ENCODE measurements at regions not wholly inside any gene's neighbourhood (a gene's known extent, or its start where the extent isn't known, plus 50 kb on each side); places are given as distances from the start of the nearest gene placed in this dataset.

GRCh38 chr10:131563411-131563810 lies 251.9 kb upstream of the TCERG1L start:
- Histone ChIP-seq H3K9me2 (ENCODE audit: insufficient read depth, low read length) (no peaks in the 10 kb centered on the region), H3F3A (ENCODE audit: insufficient read depth, low read length, poor library complexity, severe bottlenecking) (no peaks in the 10 kb centered on the region), H4K20me1 (ENCODE audit: insufficient read depth) (no peaks in the 10 kb centered on the region), H3K27me3 (ENCODE audit: insufficient read depth, low read depth, low read length) (no peaks in the 10 kb centered on the region), H3K9ac (ENCODE audit: low read length) (no peak overlapping the region), H2AFZ (ENCODE audit: low read depth, low read length) (no peak overlapping the region), H3K79me2 (replicated peaks; ENCODE audit: insufficient read depth, low read length) (no peaks in the 10 kb centered on the region), H3K36me3 (ENCODE audit: insufficient read depth, low read length) (no peaks in the 10 kb centered on the region), H3K27ac (ENCODE audit: low read length) (no peak overlapping the region), H3K9me3 (ENCODE audit: low read length) (no peaks in the 10 kb centered on the region), H3K4me3 (ENCODE audit: low read length) (no peak overlapping the region), H3K4me2 (ENCODE audit: low read length) (no peak overlapping the region)
- TF ChIP-seq SMC3 (conservative IDR thresholded peaks at IDR 0.05; ENCODE audit: poor library complexity) (no peak), EP300 (conservative IDR thresholded peaks at IDR 0.05; ENCODE audit: poor library complexity, severe bottlenecking) (no peak), POLR2AphosphoS5 (IDR thresholded peaks at IDR 0.05) (no peak), REST (IDR thresholded peaks at IDR 0.05; ENCODE audit: borderline replicate concordance) (no peak), MXI1 (conservative IDR thresholded peaks at IDR 0.05; ENCODE audit: poor library complexity, severe bottlenecking) (no peak), TAF1 (IDR thresholded peaks at IDR 0.05; ENCODE audit: low read depth) (no peak), RAD21 (conservative IDR thresholded peaks at IDR 0.05) (no peak)

- Histone ChIP-seq H3K27me3 (ENCODE audit: insufficient read depth, low read depth, low read length) (no peaks in the 10 kb centered on the region), H3K9me2 (ENCODE audit: insufficient read depth, low read length) (no peaks in the 10 kb centered on the region), H2AFZ (ENCODE audit: low read depth, low read length) (no peak overlapping the region), H3K4me2 (ENCODE audit: low read length) (no peak overlapping the region), H3K36me3 (ENCODE audit: insufficient read depth, low read length) (no peaks in the 10 kb centered on the region), H3K9me3 (ENCODE audit: low read length) (no peaks in the 10 kb centered on the region), H3K4me3 (ENCODE audit: low read length) (no peak overlapping the region), H4K20me1 (ENCODE audit: insufficient read depth) (no peaks in the 10 kb centered on the region), H3F3A (ENCODE audit: insufficient read depth, low read length, poor library complexity, severe bottlenecking) (no peaks in the 10 kb centered on the region), H3K9ac (ENCODE audit: low read length) (no peak overlapping the region), H3K27ac (ENCODE audit: low read length) (no peak overlapping the region), H3K79me2 (replicated peaks; ENCODE audit: insufficient read depth, low read length) (no peaks in the 10 kb centered on the region)
- no peak for TF ChIP-seq CTCF (IDR thresholded peaks at IDR 0.05; ENCODE audit: poor library complexity, severe bottlenecking)
- no peak for TF ChIP-seq TAF1 (IDR thresholded peaks at IDR 0.05; ENCODE audit: low read depth)
- TF ChIP-seq EZH2 (IDR thresholded peaks at IDR 0.05; ENCODE audit: borderline replicate concordance, insufficient read depth, low read length, poor library complexity, severe bottlenecking): no peak
- no peak for TF ChIP-seq RAD21 (conservative IDR thresholded peaks at IDR 0.05)
- no peak for TF ChIP-seq SMC3 (conservative IDR thresholded peaks at IDR 0.05; ENCODE audit: poor library complexity)
- TF ChIP-seq MXI1 (conservative IDR thresholded peaks at IDR 0.05; ENCODE audit: poor library complexity, severe bottlenecking): no peak
- no peak for TF ChIP-seq POLR2AphosphoS5 (IDR thresholded peaks at IDR 0.05)
- TF ChIP-seq REST (IDR thresholded peaks at IDR 0.05; ENCODE audit: borderline replicate concordance): no peak
- TF ChIP-seq EP300 (conservative IDR thresholded peaks at IDR 0.05; ENCODE audit: poor library complexity, severe bottlenecking): no peak
Measured at GRCh38 chr10:131567279-131568162, 256.0 kb upstream of the TCERG1L start.
